GM19452 (cell line): ENCODE measurements at regions not wholly inside any gene's neighbourhood (a gene's known extent, or its start where the extent isn't known, plus 50 kb on each side); places are given as distances from the start of the nearest gene placed in this dataset.

Experiments
- ATAC-seq: cut with Tn5 transposase; IDR thresholded peaks from one replicate; pipeline ENCODE4 v1.9.1; 2021; ENCODE audit not compliant: unreplicated experiment

DNA sequence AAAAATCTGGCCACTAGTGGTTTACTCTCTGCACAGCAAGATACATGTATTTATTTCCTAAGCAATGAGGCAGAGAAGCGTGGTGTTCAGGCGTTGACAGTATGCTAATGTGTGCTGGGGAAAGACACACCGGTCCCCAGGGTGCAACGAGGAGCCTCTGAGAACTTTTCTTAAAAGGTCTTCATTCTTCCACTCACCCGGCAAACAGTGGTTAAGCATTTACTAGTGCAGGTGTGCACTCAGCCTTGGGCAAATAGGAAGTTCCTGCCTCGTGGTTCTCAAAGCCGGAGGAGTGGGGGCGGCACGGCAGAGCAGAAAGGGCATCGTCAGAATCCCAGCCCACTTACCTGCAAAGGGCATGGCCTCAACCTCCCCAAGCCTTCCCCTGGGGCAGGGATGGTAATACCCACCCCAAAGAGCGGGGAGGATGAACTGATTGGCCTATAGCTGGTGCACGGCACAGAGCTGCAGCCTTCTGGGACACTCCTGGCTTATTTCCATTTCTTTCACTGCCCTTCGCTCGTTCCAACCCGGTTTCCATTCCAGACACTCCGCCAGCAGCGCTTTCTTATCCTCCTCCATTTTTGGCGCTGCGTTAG is 184.3 kb upstream of the CTBP2 start:
- ATAC-seq: peak; percentile 96

DNA sequence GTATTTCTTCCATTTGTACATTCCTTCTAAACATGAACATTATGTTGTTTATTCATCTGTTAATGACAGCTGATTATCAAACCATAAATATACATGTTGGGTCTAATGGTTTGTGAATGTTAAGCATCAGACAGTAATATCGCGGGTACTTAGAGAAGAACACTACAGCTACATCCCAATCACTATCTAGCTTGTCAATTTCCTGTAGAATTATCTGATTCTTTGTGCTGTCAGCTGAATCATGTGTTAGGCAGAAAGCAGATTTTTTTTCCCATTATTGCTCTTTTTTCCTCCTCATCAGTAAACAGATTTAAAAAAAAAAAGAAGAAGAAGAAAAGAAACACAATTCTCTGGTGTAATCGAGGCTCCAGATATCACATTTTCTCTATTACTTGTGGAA is 183.6 kb upstream of the CTBP2 start:
- ATAC-seq: no peak

DNA sequence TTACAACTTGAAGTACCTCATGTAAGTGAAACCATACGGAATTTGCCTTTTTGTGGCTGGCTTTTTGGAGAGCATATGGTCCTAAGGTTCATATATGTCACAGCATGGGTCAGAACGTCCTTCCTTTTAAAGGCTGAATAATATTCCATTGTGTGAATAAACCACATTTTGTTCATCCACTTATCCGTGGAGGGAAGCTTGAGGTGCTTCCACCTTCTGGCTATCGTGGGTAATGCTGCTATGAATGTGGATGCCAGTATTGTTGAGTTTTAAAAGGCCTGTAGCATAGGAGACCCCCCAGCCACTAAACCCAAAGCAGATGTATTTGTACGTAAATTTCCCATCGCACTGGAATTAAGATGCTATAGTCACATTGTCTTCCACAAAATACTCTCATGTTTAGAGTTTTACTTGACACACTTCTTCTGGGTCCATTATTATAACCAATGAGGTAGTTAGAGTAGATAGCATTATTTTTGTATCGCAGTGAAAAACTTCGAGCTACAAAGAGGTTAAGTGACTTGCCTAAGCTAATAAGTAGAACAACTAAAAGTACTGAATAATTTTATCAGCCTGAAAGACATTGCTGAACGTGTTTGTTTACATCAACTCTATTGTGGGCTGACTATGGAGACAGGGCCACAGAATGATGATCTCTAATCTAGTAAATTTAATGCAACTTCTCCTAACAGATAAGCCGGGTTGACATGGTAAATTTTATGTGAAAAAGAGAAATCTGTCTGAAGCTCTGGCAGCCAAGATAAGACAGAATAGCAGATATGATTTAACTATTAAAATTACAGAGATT is 183.0 kb upstream of the CTBP2 start:
- ATAC-seq: no peak

DNA sequence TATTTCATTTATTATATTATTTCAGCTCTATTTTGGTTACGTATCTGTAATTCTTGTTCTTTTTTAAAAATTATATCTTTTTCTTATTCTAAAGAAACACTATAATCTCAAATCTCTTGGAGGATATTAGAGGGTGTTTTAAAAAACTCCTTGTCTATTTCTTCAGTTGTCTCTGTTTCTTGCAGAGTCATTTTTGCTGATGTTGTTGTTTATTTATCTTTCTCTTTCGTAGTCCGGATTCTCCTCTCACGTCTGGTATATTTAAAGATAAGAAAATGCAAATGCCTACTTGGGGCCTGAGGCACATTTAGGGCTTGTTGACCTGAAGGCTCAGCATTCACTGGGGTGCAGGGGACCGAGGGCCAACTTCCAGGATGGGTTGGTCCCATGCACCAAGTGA is 181.2 kb upstream of the CTBP2 start:
- ATAC-seq: no peak

DNA sequence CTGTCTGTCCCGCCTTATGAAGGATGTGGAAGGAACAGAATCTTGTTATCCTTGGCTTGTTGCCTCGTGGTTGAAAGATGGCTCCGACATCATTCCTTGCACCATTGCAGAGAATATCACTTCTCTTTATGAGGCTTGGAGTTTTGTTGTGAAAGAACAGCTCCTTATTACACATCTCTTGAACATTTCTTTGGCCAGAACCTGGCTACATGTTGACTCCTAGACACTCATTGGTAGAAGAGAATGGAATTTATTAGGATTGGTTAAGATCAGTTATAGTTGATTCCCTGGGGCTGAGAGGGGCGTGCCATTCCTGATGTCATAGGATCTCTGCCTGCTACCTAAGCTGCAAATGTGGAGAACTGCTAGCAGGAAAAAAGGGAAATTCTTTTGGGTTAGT is 180.5 kb upstream of the CTBP2 start:
- no peak for ATAC-seq

DNA sequence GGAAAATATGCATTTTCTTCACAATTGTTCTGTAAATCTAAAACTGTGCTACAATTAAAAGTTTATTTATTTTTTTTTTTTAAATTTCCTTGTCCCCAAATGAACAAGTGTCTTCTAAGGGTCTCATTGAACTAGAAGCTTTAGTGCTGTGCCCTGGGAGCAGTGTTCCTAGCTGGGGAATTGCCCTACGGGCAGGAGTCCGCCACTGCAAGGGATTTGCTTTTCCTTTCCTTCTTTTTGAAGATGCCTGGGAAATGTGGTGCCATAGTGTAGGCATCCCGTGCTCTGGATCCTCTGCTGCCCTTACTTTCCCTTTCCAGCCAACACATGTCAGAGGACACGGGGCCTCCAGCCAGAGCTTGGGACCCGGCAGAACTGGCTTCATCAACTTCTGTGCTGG is 177.1 kb upstream of the CTBP2 start:
- no peak for ATAC-seq

DNA sequence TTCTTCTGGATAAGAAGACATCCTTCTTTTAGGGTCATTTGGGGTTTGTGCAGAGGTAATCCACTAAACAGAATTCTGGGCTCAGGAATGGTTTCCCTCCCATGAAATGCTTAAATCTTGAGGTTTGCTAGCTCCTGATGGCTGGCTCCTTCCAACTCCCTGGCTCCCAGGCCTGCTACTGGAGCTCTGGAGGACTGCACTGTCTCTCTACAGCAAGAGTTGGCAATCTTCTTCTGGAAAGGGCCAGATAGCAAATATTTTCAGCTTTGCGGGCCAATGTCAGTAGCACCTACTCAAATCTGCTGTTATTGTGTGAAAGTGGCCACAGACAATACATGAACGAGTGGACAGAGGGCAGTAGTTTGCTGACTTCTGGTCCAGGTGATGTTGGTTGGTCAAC is 174.2 kb upstream of the CTBP2 start:
- ATAC-seq: no peak

DNA sequence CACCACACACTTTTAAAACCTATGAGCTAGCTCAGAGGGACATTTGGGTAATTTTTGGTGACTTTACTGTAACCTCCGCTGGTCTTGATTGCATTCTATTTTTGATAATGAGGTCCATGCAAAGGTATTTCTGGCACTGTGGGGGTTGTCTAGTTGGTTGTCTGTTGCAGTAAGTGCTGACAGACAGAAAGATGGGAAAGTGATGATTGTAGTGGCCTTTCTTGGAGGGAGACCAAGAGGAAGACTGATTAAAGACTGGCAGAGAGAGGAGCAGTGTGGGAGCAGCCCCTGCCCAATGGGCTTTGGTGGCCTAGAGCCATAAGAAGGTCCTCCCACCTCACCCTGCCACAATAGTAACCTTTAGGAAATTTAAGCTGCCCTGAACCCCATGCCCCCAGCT is 173.4 kb upstream of the CTBP2 start:
- no peak for ATAC-seq

DNA sequence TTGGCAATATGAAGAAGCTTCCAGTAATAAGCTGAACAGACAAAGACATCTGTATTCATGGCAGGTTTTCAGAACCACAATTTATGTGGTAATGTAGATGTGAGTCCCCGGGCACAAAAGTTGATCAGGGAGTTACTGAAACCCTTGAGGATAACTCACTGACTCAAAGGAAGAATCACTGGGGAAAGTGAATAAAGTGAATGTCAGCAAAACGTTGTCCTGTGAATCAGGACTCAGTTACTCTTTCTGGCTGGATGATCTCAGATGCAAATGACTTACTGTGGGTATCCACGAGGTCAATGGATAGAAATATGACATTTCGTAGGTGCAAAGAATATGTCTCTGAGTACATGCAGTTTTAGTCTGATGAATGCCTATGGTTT is 172.8 kb upstream of the CTBP2 start:
- ATAC-seq: no peak

DNA sequence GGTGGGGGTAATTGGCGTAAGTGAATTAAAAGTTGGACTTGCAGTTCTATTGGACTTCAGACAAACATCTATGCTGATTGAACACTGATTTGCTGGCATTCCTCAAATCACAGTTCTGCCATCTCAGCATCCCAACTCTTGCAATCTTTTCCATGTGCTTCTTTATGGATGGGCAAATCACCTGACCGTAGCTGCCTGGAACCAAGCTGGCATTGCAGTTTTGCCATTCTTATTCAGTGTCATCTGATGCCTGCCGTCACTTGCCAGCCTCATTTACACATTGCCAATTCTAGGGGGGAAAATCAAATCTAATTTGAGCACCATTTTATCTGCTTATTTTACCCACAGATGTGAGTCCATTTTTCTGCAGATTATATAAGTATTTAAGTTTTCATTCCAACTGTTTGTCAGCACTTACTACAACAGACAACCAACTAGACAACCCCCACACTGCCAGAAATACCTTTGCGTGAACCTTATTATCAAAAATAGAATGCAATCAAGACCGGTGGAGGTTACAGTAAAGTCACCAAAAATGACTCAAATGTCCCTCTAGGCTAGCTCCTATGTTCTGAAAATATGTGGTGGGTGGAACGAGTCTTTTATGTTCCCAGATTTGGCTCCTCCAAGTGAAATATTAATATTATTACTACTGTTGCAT is 172.3 kb upstream of the CTBP2 start:
- no peak for ATAC-seq

DNA sequence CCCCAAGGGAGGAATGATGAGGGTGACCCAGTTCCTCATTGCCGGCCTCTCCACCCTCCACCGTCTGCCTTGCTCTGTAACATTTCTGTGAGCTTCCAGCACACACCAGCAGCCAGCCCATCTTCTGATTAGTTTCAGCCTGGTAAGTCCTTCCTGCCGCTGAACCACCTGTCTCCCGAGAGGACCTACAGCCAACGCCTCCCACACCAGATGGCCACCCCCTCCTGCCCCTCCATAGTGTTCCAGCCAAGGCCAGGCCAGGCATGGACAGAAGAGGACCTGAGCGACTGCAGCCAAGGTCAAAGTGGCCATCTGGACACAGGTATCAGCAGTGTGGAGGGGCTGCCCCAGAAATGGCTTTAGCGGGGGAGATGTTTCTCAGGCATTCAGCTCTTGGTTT is 170.7 kb upstream of the CTBP2 start:
- no peak for ATAC-seq

DNA sequence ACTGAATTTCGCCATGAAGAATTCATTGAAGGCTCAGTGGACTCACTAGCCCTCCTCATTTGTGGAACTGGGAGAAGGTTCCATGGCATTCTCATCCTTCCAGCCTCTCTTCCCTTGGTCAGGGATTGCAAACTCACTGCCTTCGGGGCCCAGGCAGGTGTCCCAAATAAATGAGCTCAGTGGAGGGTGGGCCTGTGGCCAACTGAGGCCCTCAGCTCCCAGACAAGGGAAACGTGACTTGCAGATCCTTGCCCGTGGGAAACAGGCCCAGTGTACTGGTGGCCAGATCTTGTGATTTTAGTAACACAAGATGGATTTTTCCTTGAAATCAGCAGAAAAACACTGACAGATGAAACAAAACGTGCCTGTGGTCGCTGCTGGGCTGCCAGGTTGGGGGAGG is 168.7 kb upstream of the CTBP2 start:
- no peak for ATAC-seq

DNA sequence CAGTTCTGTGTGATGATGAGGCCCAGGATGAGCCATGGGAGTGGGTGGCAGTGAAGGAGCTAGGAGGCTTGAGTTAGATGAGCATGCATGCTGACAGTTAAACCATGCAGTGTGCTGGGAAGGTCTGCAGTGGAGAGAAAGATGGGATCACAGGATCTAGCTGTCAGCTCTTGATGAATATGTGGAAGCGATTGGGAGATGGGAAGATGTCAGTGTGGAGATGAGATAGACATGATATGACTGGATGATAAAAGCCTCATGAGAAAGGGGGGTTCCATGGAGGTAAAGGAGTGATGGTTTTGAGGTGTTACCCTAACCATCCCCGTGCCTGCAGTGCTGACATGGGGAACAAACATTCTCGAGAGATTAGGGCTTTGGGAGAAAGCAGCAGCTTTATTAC is 165.0 kb upstream of the CTBP2 start:
- ATAC-seq: no peak

DNA sequence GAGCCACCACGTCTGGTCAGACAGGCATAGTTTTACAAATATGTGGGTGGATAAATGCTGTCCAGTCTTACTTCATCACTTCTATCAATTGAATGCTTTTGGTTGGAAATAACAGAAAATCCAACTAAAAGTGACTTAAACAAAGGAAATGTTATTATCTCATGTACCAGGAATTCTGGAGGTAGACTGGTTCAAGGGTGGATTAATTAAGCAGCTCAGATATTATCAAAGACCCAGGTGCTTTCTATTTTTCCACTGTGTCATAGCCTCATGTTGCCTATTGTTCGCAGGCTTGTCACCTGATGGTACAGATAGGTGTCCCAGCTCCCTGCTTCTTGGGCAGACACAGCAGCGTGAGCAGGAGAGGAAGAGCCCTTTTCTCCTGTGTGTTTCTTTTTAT is 156.1 kb upstream of the CTBP2 start:
- ATAC-seq: no peak

DNA sequence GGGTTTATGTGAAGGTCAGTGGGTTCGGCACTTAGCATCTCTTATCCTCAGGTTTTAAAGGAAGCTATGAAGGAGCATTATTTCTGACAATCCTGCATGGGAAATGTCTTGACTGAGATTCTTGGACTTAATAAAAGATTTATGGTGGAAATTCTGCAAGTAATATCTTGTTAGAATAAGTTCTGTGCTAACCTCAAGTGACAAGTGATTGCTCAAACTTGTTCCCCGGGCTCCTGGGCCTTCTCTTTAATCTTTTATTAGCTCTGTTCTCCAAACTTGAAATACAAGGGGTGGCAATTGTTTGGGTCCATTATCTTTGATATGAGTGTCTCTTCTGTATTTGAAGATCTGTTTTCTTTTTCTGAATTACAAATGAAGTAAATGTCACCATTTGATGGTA is 140.6 kb upstream of the CTBP2 start:
- ATAC-seq: no peak

DNA sequence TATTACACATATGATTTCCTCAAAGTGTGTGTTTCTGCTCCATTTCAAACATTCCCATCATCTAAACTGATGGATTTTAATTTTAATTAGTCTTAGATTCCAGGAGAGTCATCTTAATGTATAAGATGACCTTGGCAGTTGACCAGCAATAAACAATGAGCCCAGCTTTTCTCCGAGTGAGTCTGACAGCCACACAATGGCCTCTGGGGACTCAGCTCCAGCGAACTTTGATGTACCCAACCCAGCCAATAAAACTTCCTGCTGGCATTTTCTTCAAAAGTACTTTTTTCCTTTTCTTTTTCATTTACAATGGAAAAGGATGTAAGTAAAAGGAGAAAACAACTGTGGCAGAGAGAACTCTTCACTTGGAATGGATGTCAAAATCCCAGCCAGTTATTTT is 139.1 kb upstream of the CTBP2 start:
- no peak for ATAC-seq

DNA sequence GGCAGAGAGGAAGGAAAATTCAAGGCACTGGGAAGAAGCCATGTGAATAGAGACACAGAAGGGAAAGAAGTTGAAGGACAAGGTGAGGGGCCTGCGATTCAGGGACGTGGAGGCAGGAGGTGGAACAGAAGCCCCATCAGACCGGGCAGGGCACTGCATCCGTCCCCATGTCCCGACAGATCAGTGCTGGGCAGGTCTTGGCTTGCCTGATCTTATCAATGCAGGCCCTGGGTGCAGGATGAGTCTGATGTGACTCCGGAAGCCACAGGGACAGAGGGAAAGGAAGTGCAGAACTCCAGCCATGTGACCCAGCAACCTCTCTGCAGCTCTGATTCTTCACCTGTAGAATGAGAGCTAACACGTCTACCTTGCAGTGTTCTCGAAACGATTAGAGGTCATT is 136.2 kb upstream of the CTBP2 start:
- no peak for ATAC-seq

DNA sequence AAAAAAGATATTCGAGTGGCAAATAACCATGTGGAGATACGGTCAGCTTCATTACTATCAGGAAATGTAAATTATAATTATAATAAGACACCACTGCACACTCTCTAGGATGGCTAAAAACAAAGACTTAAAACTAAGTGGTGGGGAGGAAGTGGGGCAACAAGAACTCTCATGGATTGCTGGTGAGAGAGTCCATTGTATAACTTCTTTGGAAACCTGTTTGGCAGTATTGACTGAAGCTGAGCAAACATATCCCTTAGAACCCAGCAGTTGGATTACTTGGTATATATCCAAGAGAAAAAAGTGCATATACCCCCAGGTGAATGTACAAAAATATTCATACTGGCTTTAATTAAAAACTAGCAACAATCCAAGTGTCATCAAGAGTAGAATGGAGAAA is 133.7 kb upstream of the CTBP2 start:
- ATAC-seq: no peak

DNA sequence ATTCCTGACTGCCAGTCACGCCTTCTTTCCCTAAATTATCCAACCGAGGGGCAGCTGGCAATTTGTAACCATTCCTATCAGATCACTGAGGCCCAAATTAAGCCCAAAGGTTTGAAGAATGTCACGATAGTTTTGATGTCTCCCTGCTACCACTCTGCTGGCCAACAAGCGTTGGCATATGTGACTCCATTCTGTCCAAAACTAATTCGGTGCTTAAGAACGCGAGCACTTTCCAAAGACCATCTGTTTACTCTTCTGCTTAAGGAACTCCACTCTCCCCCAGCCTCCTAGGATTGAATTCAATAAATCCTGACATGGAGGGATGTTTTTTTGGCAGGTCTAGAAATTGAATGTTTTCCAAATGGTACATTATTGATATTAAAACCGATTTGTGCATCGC is 131.5 kb upstream of the CTBP2 start:
- ATAC-seq: no peak

DNA sequence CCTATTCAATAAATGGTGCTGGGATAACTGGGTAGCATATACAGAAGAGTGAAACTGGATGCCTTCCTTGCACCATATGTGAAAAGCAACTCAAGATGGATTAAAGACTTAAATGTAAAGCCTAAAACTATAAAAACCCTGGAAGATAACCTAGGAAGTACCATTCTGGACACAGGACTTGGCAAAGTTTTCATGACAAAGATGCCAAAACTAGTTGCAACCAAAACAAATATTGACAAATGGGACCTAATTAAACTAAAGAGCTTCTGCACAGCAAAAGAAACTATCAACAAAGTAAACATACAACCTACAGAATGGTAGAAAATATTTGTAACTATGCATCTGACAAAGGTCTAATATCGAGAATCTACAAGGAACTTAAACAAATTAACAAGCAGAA is 129.1 kb upstream of the CTBP2 start:
- no peak for ATAC-seq

DNA sequence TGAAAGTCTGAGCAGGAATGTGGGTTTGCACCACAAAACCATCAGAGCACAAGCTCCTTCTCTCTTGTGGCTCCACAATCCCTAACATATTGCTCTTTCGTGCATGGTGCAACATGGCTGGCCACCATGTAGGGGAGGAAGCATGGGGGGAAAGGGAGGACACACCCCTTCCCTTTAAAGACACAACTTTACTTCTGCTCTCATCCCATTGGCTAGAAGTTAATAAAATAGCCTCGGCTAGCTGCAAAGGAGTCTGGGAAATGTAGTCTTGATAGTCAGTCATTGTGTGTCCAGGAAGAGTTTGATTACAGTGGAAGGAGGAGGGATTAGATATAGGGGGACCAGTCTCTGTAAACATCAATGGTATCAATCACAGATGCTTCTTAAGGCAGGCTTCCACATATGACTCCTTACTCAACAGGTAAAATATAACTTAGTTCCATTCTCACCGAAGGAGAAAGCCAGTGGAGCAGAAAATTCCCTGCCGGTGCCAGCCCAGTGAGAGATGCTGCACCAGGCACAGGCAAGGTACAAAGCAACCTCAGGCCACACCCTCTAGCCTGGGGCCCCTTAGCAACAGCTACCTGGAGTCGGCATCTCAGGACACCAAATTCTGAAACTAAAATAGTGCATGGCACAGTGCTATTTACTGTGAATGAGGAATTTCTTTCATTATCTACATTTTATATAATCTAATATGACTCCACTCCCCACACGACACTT is 124.7 kb upstream of the CTBP2 start:
- ATAC-seq: no peak
